ENCODE measurements at regions not wholly inside any gene's neighbourhood (a gene's known extent, or its start where the extent isn't known, plus 50 kb on each side); places are given as distances from the start of the nearest gene placed in this dataset.

GRCh38 chr16:61403386-61403785 is 632.9 kb downstream of the CDH8 start:
- H3K4me1 Mint-ChIP-seq: no peaks in the 10 kb centered on the region
- Histone ChIP-seq H3K4me1 (ENCODE audit: control insufficient read depth, insufficient read depth, low read length, poor library complexity, severe bottlenecking) (no peaks in the 10 kb centered on the region), H3K27ac (ENCODE audit: insufficient read depth, low read length, poor library complexity, severe bottlenecking) (no peak overlapping the region), H3K27me3 (ENCODE audit: control insufficient read depth, insufficient read depth, low read length) (no peaks in the 10 kb centered on the region), H3K4me3 (ENCODE audit: low read depth, low read length) (no peak overlapping the region), H3K9me3 (ENCODE audit: control insufficient read depth in 2 of 2, low read length in 2 of 2) (peaks cover 0 to 6% of the 10 kb centered on the region in 2 experiments), H3K36me3 (ENCODE audit: control insufficient read depth, insufficient read depth, low read length) (no peaks in the 10 kb centered on the region)
- DNase-seq (no peak), ATAC-seq (ENCODE audit: low read depth in 2 of 2) (no peak)
- H3K9me3 Mint-ChIP-seq: peaks cover 3 to 57% (median 13%) of the 10 kb centered on the region in 7 donors
- peak overlapping the region in 1 of 4 donors; percentile 11 for H3K4me3 Mint-ChIP-seq
- no peaks in the 10 kb centered on the region for H3K27me3 Mint-ChIP-seq
- H3K36me3 Mint-ChIP-seq: no peaks in the 10 kb centered on the region
- H3K27ac Mint-ChIP-seq: no peak overlapping the region

GRCh38 chr16:61391896-61392295 is 644.3 kb downstream of the CDH8 start:
- no peak overlapping the region for H3K27ac ChIP-seq (ENCODE audit: insufficient read depth, low read length, poor library complexity, severe bottlenecking)
- ATAC-seq (ENCODE audit: low read depth in 2 of 2): no peak
- Mint-ChIP-seq H3K9me3 (peaks cover 2 to 37% (median 8%) of the 10 kb centered on the region in 7 donors), H3K36me3 (no peaks in the 10 kb centered on the region), H3K4me1 (no peaks in the 10 kb centered on the region), H3K27ac (no peak overlapping the region), H3K27me3 (no peaks in the 10 kb centered on the region), H3K4me3 (no peak overlapping the region)
- no peak for DNase-seq
- H3K27me3 ChIP-seq (ENCODE audit: control insufficient read depth, insufficient read depth, low read length): no peaks in the 10 kb centered on the region
- peaks cover 3% of the 10 kb centered on the region in 2 experiments for H3K9me3 ChIP-seq (ENCODE audit: control insufficient read depth in 2 of 2, low read length in 2 of 2)
- no peaks in the 10 kb centered on the region for H3K4me1 ChIP-seq (ENCODE audit: control insufficient read depth, insufficient read depth, low read length, poor library complexity, severe bottlenecking)
- no peak overlapping the region for H3K4me3 ChIP-seq (ENCODE audit: low read depth, low read length)
- H3K36me3 ChIP-seq (ENCODE audit: control insufficient read depth, insufficient read depth, low read length): no peaks in the 10 kb centered on the region

GRCh38 chr16:61390965-61391637 is 645.1 kb downstream of the CDH8 start:
- Histone ChIP-seq H3K9me3 (ENCODE audit: control insufficient read depth in 2 of 2, low read length in 2 of 2) (peaks cover 3 to 5% of the 10 kb centered on the region in 2 experiments), H3K4me1 (ENCODE audit: control insufficient read depth, insufficient read depth, low read length, poor library complexity, severe bottlenecking) (no peaks in the 10 kb centered on the region), H3K27me3 (ENCODE audit: control insufficient read depth, insufficient read depth, low read length) (no peaks in the 10 kb centered on the region), H3K4me3 (ENCODE audit: low read depth, low read length) (no peak overlapping the region), H3K27ac (ENCODE audit: insufficient read depth, low read length, poor library complexity, severe bottlenecking) (no peak overlapping the region), H3K36me3 (ENCODE audit: control insufficient read depth, insufficient read depth, low read length) (no peaks in the 10 kb centered on the region)
- Mint-ChIP-seq H3K4me1 (no peaks in the 10 kb centered on the region), H3K27me3 (no peaks in the 10 kb centered on the region), H3K36me3 (no peaks in the 10 kb centered on the region), H3K4me3 (no peak overlapping the region), H3K9me3 (peaks cover 4 to 37% (median 11%) of the 10 kb centered on the region in 7 donors), H3K27ac (no peak overlapping the region)
- DNase-seq (no peak), ATAC-seq (ENCODE audit: low read depth in 2 of 2) (no peak)

- Mint-ChIP-seq H3K27ac (no peak overlapping the region), H3K4me3 (no peak overlapping the region)
Measured at GRCh38 chr16:61385392-61386071, 650.7 kb downstream of the CDH8 start.

GRCh38 chr16:61382435-61382834 is 653.8 kb downstream of the CDH8 start:
- Mint-ChIP-seq H3K36me3 (no peaks in the 10 kb centered on the region), H3K4me1 (no peaks in the 10 kb centered on the region), H3K27ac (no peak overlapping the region), H3K4me3 (no peak overlapping the region), H3K9me3 (peaks cover 7 to 36% (median 17%) of the 10 kb centered on the region in 7 donors), H3K27me3 (no peaks in the 10 kb centered on the region)
- no peak overlapping the region for H3K27ac ChIP-seq (ENCODE audit: insufficient read depth, low read length, poor library complexity, severe bottlenecking)
- H3K4me1 ChIP-seq (ENCODE audit: control insufficient read depth, insufficient read depth, low read length, poor library complexity, severe bottlenecking): no peaks in the 10 kb centered on the region
- no peaks in the 10 kb centered on the region for H3K36me3 ChIP-seq (ENCODE audit: control insufficient read depth, insufficient read depth, low read length)
- no peaks in the 10 kb centered on the region for H3K27me3 ChIP-seq (ENCODE audit: control insufficient read depth, insufficient read depth, low read length)
- H3K4me3 ChIP-seq (ENCODE audit: low read depth, low read length): no peak overlapping the region
- peaks cover 4 to 17% of the 10 kb centered on the region in 2 experiments for H3K9me3 ChIP-seq (ENCODE audit: control insufficient read depth in 2 of 2, low read length in 2 of 2)
- DNase-seq (no peak), ATAC-seq (ENCODE audit: low read depth in 2 of 2) (no peak)

More at GRCh38 chr16:61385392-61386071, 650.7 kb downstream of the CDH8 start:
- H3K4me3 ChIP-seq (ENCODE audit: low read depth, low read length): no peak overlapping the region
- no peaks in the 10 kb centered on the region for H3K4me1 ChIP-seq (ENCODE audit: control insufficient read depth, insufficient read depth, low read length, poor library complexity, severe bottlenecking)
- Mint-ChIP-seq H3K36me3 (no peaks in the 10 kb centered on the region), H3K4me1 (no peaks in the 10 kb centered on the region), H3K9me3 (peaks cover 4 to 37% (median 14%) of the 10 kb centered on the region in 7 donors), H3K27me3 (no peaks in the 10 kb centered on the region)
- no peaks in the 10 kb centered on the region for H3K36me3 ChIP-seq (ENCODE audit: control insufficient read depth, insufficient read depth, low read length)
- ATAC-seq (ENCODE audit: low read depth in 2 of 2): no peak
- no peak overlapping the region for H3K27ac ChIP-seq (ENCODE audit: insufficient read depth, low read length, poor library complexity, severe bottlenecking)
- no peak for DNase-seq
- H3K27me3 ChIP-seq (ENCODE audit: control insufficient read depth, insufficient read depth, low read length): no peaks in the 10 kb centered on the region
- H3K9me3 ChIP-seq (ENCODE audit: control insufficient read depth in 2 of 2, low read length in 2 of 2): peaks cover 6 to 17% of the 10 kb centered on the region in 2 experiments

- H3K36me3 ChIP-seq (ENCODE audit: control insufficient read depth, insufficient read depth, low read length): no peaks in the 10 kb centered on the region
- no peaks in the 10 kb centered on the region for H3K4me1 ChIP-seq (ENCODE audit: control insufficient read depth, insufficient read depth, low read length, poor library complexity, severe bottlenecking)
- no peak overlapping the region for H3K4me3 ChIP-seq (ENCODE audit: low read depth, low read length)
- H3K9me3 Mint-ChIP-seq: peaks cover 6 to 44% (median 14%) of the 10 kb centered on the region in 7 donors
- H3K27ac Mint-ChIP-seq: no peak overlapping the region
- H3K4me1 Mint-ChIP-seq: no peaks in the 10 kb centered on the region
- no peaks in the 10 kb centered on the region for H3K27me3 Mint-ChIP-seq
- no peak overlapping the region for H3K27ac ChIP-seq (ENCODE audit: insufficient read depth, low read length, poor library complexity, severe bottlenecking)
- H3K27me3 ChIP-seq (ENCODE audit: control insufficient read depth, insufficient read depth, low read length): no peaks in the 10 kb centered on the region
- DNase-seq: no peak
- peaks cover 4 to 12% of the 10 kb centered on the region in 2 experiments for H3K9me3 ChIP-seq (ENCODE audit: control insufficient read depth in 2 of 2, low read length in 2 of 2)
- no peaks in the 10 kb centered on the region for H3K36me3 Mint-ChIP-seq
- no peak for ATAC-seq (ENCODE audit: low read depth in 2 of 2)
- no peak overlapping the region for H3K4me3 Mint-ChIP-seq
Measured at GRCh38 chr16:61379311-61379710, 656.9 kb downstream of the CDH8 start.

GRCh38 chr16:61374071-61374470 is 662.2 kb downstream of the CDH8 start:
- Mint-ChIP-seq H3K27me3 (no peaks in the 10 kb centered on the region), H3K27ac (no peak overlapping the region), H3K9me3 (peaks cover 5 to 51% (median 8%) of the 10 kb centered on the region in 7 donors), H3K36me3 (no peaks in the 10 kb centered on the region), H3K4me1 (no peaks in the 10 kb centered on the region), H3K4me3 (no peak overlapping the region)
- H3K4me3 ChIP-seq (ENCODE audit: low read depth, low read length): no peak overlapping the region
- no peak overlapping the region for H3K27ac ChIP-seq (ENCODE audit: insufficient read depth, low read length, poor library complexity, severe bottlenecking)
- peaks cover 3 to 9% of the 10 kb centered on the region in 2 experiments for H3K9me3 ChIP-seq (ENCODE audit: control insufficient read depth in 2 of 2, low read length in 2 of 2)
- no peak for ATAC-seq (ENCODE audit: low read depth in 2 of 2)
- no peaks in the 10 kb centered on the region for H3K36me3 ChIP-seq (ENCODE audit: control insufficient read depth, insufficient read depth, low read length)
- H3K27me3 ChIP-seq (ENCODE audit: control insufficient read depth, insufficient read depth, low read length): no peaks in the 10 kb centered on the region
- no peak for DNase-seq
- no peaks in the 10 kb centered on the region for H3K4me1 ChIP-seq (ENCODE audit: control insufficient read depth, insufficient read depth, low read length, poor library complexity, severe bottlenecking)

Data from CD4-positive, CD25-positive, alpha-beta regulatory T cell (primary cell).